Activated B cell treated with CpG ODN at 0.5 μM for 24 hours (primary cell): ENCODE measurements at regions not wholly inside any gene's neighbourhood (a gene's known extent, or its start where the extent isn't known, plus 50 kb on each side); places are given as distances from the start of the nearest gene placed in this dataset.
"Not testable (repeated sequence)": the region's sequence is repeated elsewhere in the genome, so short reads cannot be mapped to it uniquely, and the experiment has no call there.

Experiments
- ATAC-seq: fragments of 200-7000 bp; cut with Tn5 transposase; one replicate; pipeline ENCODE4 v1.10.0; 2021; ENCODE audit warnings: low read depth, mild to moderate bottlenecking, moderate library complexity
- CTCF ChIA-PET: fragments of 350-600 bp; sonication (Branson Sonifier 250); formaldehyde crosslinking; loops from one replicate; lab custom pipeline; 2021; ENCODE audit warnings: antibody characterized with exemption; lab: Charles Lee
- POLR2A ChIA-PET: fragments of 350-600 bp; sonication (Branson Sonifier 250); formaldehyde crosslinking; loops from one replicate; lab custom pipeline; 2021; ENCODE audit warnings: antibody characterized with exemption; lab: Charles Lee
- DNase-seq: peaks from one replicate; pipeline ENCODE4 v3.0.0; 2022
- H3K27ac Mint-ChIP-seq: one replicate; pipeline ENCODE4 v1.8.0; 2020; ENCODE audit warnings: mixed read lengths
- H3K27me3 Mint-ChIP-seq: one replicate; pipeline ENCODE4 v1.8.0; 2021; ENCODE audit warnings: mixed read lengths
- H3K36me3 Mint-ChIP-seq: one replicate; pipeline ENCODE4 v1.8.0; 2021; ENCODE audit warnings: low read depth, mixed read lengths
- H3K4me1 Mint-ChIP-seq: one replicate; pipeline ENCODE4 v1.8.0; 2021; ENCODE audit warnings: mixed read lengths
- H3K4me3 Mint-ChIP-seq: one replicate; pipeline ENCODE4 v1.8.0; 2020; ENCODE audit warnings: mild to moderate bottlenecking, mixed read lengths
- H3K9me3 Mint-ChIP-seq: one replicate; pipeline ENCODE4 v1.8.0; 2020; ENCODE audit warnings: mixed read lengths
- intact Hi-C: fragments of 100-400 bp; cut with micrococcal nuclease; formaldehyde crosslinking; loops from one replicate; pipeline ENCODE4 v1.15.1; 2024
- TF ChIP-seq, protein P1 (sequence below): fragments of 200-600 bp; IDR thresholded peaks from one replicate; pipeline ENCODE4 v1.8.0; 2022; ENCODE audit warnings: antibody characterized with exemption, mild to moderate bottlenecking

- H3K27me3 Mint-ChIP-seq: no peaks in the 10 kb centered on the region
- DNase-seq (no peak), ATAC-seq (no peak)
- H3K9me3 Mint-ChIP-seq: peaks cover 29% of the 10 kb centered on the region
- no peak overlapping the region for H3K4me3 Mint-ChIP-seq
- H3K36me3 Mint-ChIP-seq: no peaks in the 10 kb centered on the region
- intact Hi-C loops: no loop called here
- ChIA-PET POLR2A (no interaction called here), CTCF (no interaction called here)
- no peak overlapping the region for H3K27ac Mint-ChIP-seq
- TF ChIP-seq, protein P1, sequence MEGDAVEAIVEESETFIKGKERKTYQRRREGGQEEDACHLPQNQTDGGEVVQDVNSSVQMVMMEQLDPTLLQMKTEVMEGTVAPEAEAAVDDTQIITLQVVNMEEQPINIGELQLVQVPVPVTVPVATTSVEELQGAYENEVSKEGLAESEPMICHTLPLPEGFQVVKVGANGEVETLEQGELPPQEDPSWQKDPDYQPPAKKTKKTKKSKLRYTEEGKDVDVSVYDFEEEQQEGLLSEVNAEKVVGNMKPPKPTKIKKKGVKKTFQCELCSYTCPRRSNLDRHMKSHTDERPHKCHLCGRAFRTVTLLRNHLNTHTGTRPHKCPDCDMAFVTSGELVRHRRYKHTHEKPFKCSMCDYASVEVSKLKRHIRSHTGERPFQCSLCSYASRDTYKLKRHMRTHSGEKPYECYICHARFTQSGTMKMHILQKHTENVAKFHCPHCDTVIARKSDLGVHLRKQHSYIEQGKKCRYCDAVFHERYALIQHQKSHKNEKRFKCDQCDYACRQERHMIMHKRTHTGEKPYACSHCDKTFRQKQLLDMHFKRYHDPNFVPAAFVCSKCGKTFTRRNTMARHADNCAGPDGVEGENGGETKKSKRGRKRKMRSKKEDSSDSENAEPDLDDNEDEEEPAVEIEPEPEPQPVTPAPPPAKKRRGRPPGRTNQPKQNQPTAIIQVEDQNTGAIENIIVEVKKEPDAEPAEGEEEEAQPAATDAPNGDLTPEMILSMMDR: no peak
- H3K4me1 Mint-ChIP-seq: no peaks in the 10 kb centered on the region
These were observed 631.5 kb upstream of the NR2F2 start for GRCh38 chr15:95698951-95699350.

- no peak overlapping the region for H3K4me3 Mint-ChIP-seq
- TF ChIP-seq, protein P1: no peak
These were observed 630.9 kb upstream of the NR2F2 start for GRCh38 chr15:95699578-95699977.

GRCh38 chr15:95700692-95701091 is 629.8 kb upstream of the NR2F2 start:
- ATAC-seq, H3K27me3 Mint-ChIP-seq, H3K4me3 Mint-ChIP-seq, DNase-seq, CTCF ChIA-PET, H3K27ac Mint-ChIP-seq, POLR2A ChIA-PET, H3K4me1 Mint-ChIP-seq, H3K36me3 Mint-ChIP-seq, intact Hi-C loops: not testable (repeated sequence)
- peaks cover 16% of the 10 kb centered on the region for H3K9me3 Mint-ChIP-seq

More at GRCh38 chr15:95699578-95699977, 630.9 kb upstream of the NR2F2 start:
- Mint-ChIP-seq H3K27me3 (no peaks in the 10 kb centered on the region), H3K36me3 (no peaks in the 10 kb centered on the region), H3K27ac (no peak overlapping the region), H3K9me3 (peaks cover 23% of the 10 kb centered on the region), H3K4me1 (no peaks in the 10 kb centered on the region)
- intact Hi-C loops: no loop called here
- ATAC-seq (no peak), DNase-seq (no peak)
- ChIA-PET POLR2A (no interaction called here), CTCF (no interaction called here)

DNA sequence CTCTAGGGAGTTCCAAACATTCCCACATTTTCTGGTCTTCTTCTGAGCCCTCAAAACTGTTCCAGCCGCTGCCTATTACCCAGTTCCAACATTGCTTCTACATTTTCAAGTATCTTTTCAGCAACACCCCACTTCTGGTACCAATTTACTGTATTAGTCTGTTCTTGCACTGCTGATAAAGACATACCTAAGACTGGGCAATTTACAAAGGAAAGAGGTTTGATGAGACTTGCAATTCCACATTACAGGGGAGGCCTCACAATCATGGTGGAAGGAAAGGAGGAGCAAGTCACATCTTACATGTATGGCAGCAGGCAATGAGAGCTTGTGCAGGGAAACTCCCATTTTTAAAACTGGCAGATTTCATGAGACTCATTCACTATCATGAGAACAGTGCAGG is 629.1 kb upstream of the NR2F2 start:
- ChIA-PET CTCF (no interaction called here), POLR2A (no interaction called here)
- no peaks in the 10 kb centered on the region for H3K36me3 Mint-ChIP-seq
- no peak overlapping the region for H3K4me3 Mint-ChIP-seq
- intact Hi-C loops: no loop called here
- H3K4me1 Mint-ChIP-seq: no peaks in the 10 kb centered on the region
- ATAC-seq (no peak), DNase-seq (no peak)
- no peak overlapping the region for H3K27ac Mint-ChIP-seq
- no peaks in the 10 kb centered on the region for H3K27me3 Mint-ChIP-seq
- peaks cover 16% of the 10 kb centered on the region for H3K9me3 Mint-ChIP-seq
- TF ChIP-seq, protein P1: no peak

DNA sequence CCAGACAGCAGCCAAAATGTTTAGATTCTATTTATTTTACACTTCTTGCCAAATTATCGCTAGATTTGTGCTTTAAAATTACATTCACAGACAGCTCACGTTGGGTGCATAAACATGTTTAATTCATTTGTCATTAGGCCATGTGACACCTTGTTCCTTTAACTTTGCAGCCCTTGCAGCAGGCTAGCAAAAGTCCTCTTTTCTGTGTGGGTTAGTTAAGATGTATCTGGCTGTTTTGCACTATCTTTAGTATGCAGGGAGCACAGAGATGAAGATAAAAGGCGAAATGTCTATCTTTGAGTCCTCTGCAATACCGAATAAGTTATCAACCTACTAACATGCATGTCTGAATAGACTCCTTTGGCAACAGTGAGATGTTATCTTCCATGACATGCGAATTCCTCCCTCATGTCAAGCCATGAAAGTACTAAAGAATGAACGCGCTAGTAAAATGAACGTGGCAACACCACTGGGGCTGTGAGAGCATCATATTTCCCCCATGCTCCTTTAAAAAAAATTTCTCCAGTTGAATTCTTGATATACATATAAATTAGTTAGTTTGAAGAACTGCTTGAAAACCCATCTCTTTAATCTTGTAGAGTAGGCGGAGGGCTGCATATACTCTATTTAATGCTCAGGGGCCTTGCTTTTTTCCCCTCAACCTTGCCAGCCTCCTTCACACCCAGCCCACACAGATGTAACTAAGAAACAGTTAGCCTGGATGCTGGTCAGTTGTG is 620.4 kb upstream of the NR2F2 start:
- H3K27me3 Mint-ChIP-seq: no peaks in the 10 kb centered on the region
- intact Hi-C loops: no loop called here
- POLR2A ChIA-PET: no interaction called here
- H3K36me3 Mint-ChIP-seq: no peaks in the 10 kb centered on the region
- no peaks in the 10 kb centered on the region for H3K9me3 Mint-ChIP-seq
- no peaks in the 10 kb centered on the region for H3K4me1 Mint-ChIP-seq
- CTCF ChIA-PET: no interaction called here
- no peak overlapping the region for H3K4me3 Mint-ChIP-seq
- ATAC-seq (no peak), DNase-seq (no peak)
- H3K27ac Mint-ChIP-seq: no peak overlapping the region
- TF ChIP-seq, protein P1: no peak

DNA sequence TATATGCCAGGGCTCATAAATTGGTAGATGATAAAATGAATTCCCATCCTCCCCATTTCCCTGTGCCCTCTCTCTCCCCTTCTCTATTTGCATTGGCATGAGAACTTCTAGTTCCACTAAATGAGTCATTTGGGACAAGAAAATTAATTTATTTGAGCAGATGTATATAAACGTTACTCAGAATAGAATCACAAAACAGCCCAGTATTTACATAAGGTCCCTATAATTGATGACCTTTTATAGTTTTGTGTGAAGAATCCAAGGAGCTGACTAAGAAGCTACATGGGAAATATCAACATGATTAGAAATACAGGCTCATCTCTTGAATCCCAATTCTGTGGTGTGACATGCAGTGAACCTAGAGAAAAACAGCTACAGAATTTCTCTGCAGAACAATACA is 617.7 kb upstream of the NR2F2 start:
- Mint-ChIP-seq H3K4me3 (no peak overlapping the region), H3K27me3 (no peaks in the 10 kb centered on the region), H3K36me3 (no peaks in the 10 kb centered on the region), H3K9me3 (no peaks in the 10 kb centered on the region), H3K27ac (no peak overlapping the region), H3K4me1 (no peaks in the 10 kb centered on the region)
- intact Hi-C loops: no loop called here
- DNase-seq (no peak), ATAC-seq (no peak)
- TF ChIP-seq, protein P1: no peak
- ChIA-PET CTCF (no interaction called here), POLR2A (no interaction called here)
